Endothelial cell of umbilical vein (primary cell): ENCODE measurements at regions not wholly inside any gene's neighbourhood (a gene's known extent, or its start where the extent isn't known, plus 50 kb on each side); places are given as distances from the start of the nearest gene placed in this dataset.

Experiments used
- BruUV-seq: library from RNA; stranded (reverse); fragments of 400-500 nt; replicated peaks from 2 replicates; lab custom pipeline; 2021; lab: Mats Ljungman, UMichigan
- CTCF ChIA-PET: fragments of 300-600, 350-600 bp; sonication (Branson Sonifier 250); formaldehyde crosslinking; loops from one replicate; lab custom pipeline; 2021; ENCODE audit warnings: antibody characterized with exemption, inconsistent platforms; lab: Charles Lee
- POLR2A ChIA-PET: fragments of 300-600, 350-600 bp; sonication (Branson Sonifier 250); formaldehyde crosslinking; loops from one replicate; lab custom pipeline; 2021; ENCODE audit warnings: antibody characterized with exemption, inconsistent platforms; lab: Charles Lee
- DNase-seq: peaks from one replicate; pipeline ENCODE4 v3.0.0-alpha.2; 2011; ENCODE audit warnings: low read depth, low spot score
- FAIRE-seq: peaks from 2 replicates; lab custom pipeline; 2011; peaks lifted over from hg19 to GRCh38; lab: Jason Lieb, UNC
- H2AFZ ChIP-seq: 2 replicates; pipeline ENCODE4 v1.6.0; 2012; ENCODE audit warnings: low read depth, low read length, control low read depth, inconsistent platforms
- H3K27ac ChIP-seq: 2 replicates; pipeline ENCODE4 v1.5.1; 2011; ENCODE audit warnings: low read depth, mild to moderate bottlenecking, control low read depth, low read length, moderate library complexity; ENCODE audit not compliant: insufficient read depth
- H3K27me3 ChIP-seq, 2 experiments: 2 replicates each; pipeline versions ENCODE4 v1.6.0 to v1.6.1; 2011; ENCODE audit warnings: low read length in 2 of 2, mixed read lengths in 1 of 2; ENCODE audit not compliant: control insufficient read depth in 2 of 2, insufficient read depth in 2 of 2
- H3K36me3 ChIP-seq, 2 experiments: 2 replicates in 1 of 2; 3 replicates in 1 of 2; pipeline ENCODE4 v1.5.1; 2011; ENCODE audit warnings: low read length in 2 of 2, mild to moderate bottlenecking in 1 of 2, moderate library complexity in 1 of 2; ENCODE audit not compliant: control insufficient read depth in 2 of 2, insufficient read depth in 2 of 2; ENCODE audit errors: extremely low read depth in 1 of 2
- H3K4me1 ChIP-seq: 3 replicates; pipeline ENCODE4 v1.5.1; 2011; ENCODE audit warnings: mild to moderate bottlenecking, low read length; ENCODE audit not compliant: control insufficient read depth, insufficient read depth; ENCODE audit errors: extremely low read depth
- H3K4me2 ChIP-seq: 2 replicates; pipeline ENCODE4 v1.6.1; 2011; ENCODE audit warnings: low read length, control low read depth, mixed read lengths; ENCODE audit not compliant: insufficient read depth
- H3K4me3 ChIP-seq, 3 experiments: fragments of 200-600 bp in 1 of 3; sonication (generic), shearing (Covaris generic) in 1 of 3; replicated peaks in 1 of 3; 2 replicates each; pipeline ENCODE4 v1.5.1; 2011 to 2016; ENCODE audit warnings: control low read depth in 3 of 3, low read length in 3 of 3, mild to moderate bottlenecking in 2 of 3, inconsistent platforms in 1 of 3, low read depth in 1 of 3, moderate library complexity in 1 of 3; ENCODE audit not compliant: insufficient read depth in 1 of 3
- H3K79me2 ChIP-seq: 2 replicates; pipeline ENCODE4 v1.6.0; 2012; ENCODE audit warnings: low read length, inconsistent platforms; ENCODE audit not compliant: control insufficient read depth, insufficient read depth
- H3K9ac ChIP-seq: replicated peaks from 2 replicates; pipeline ENCODE3; 2011; ENCODE audit warnings: low read length, control low read depth; ENCODE audit not compliant: insufficient read depth; ENCODE audit errors: extremely low read depth
- H3K9me1 ChIP-seq: replicated peaks from 3 replicates; pipeline ENCODE4 v1.6.0; 2011; ENCODE audit warnings: mild to moderate bottlenecking, low read length; ENCODE audit not compliant: control insufficient read depth, insufficient read depth; ENCODE audit errors: extremely low read depth
- H3K9me3 ChIP-seq: replicated peaks from 2 replicates; pipeline ENCODE4 v1.5.1; 2012; ENCODE audit warnings: low read length, inconsistent platforms; ENCODE audit not compliant: control insufficient read depth, insufficient read depth
- H4K20me1 ChIP-seq: replicated peaks from 2 replicates; pipeline ENCODE3; 2011; ENCODE audit warnings: mild to moderate bottlenecking, low read length; ENCODE audit not compliant: control insufficient read depth, insufficient read depth; ENCODE audit errors: extremely low read depth
- CTCF ChIP-seq, 2 donors: IDR thresholded peaks; 1 replicate in 1 of 2; 2 replicates in 1 of 2; pipeline ENCODE4 v1.5.1; 2011; ENCODE audit warnings: low read length in 2 of 2, mild to moderate bottlenecking in 2 of 2, moderate library complexity in 2 of 2, control low read depth in 1 of 2, inconsistent platforms in 1 of 2, low read depth in 1 of 2; ENCODE audit not compliant: insufficient read depth in 1 of 2; ENCODE audit errors: extremely low read depth in 1 of 2
- EZH2 ChIP-seq: IDR thresholded peaks from 2 replicates; pipeline ENCODE4 v1.6.1; 2012; ENCODE audit warnings: borderline replicate concordance, low read depth, mild to moderate bottlenecking, moderate library complexity, low read length, inconsistent platforms; ENCODE audit not compliant: severe bottlenecking
- GATA2 ChIP-seq: IDR thresholded peaks from 2 replicates; pipeline ENCODE4 v1.7.0; 2011; ENCODE audit warnings: low read depth, mild to moderate bottlenecking, moderate library complexity, mixed read lengths, low read length; ENCODE audit not compliant: insufficient read length, insufficient read depth
- JUN ChIP-seq: IDR thresholded peaks from 2 replicates; pipeline ENCODE4 v1.6.1; 2011; ENCODE audit warnings: borderline replicate concordance, low read depth; ENCODE audit not compliant: insufficient read length, insufficient read depth
- MAX ChIP-seq: IDR thresholded peaks from 2 replicates; pipeline ENCODE4 v1.6.1; 2011; ENCODE audit not compliant: insufficient read depth, insufficient read length
- MYC ChIP-seq: IDR thresholded peaks from one replicate; pipeline ENCODE4 v1.6.1; 2011; ENCODE audit warnings: mild to moderate bottlenecking, low read depth, low read length
- POLR2A ChIP-seq: IDR thresholded peaks from 2 replicates; pipeline ENCODE4 v1.6.1; 2012; ENCODE audit warnings: low read depth, mild to moderate bottlenecking, control low read depth, low read length
- dilution Hi-C: fragments of 300-500 bp; cut with MboI; formaldehyde crosslinking; loops from one replicate; pipeline ENCODE4 v1.15.0; 2019; ENCODE audit warnings: low sequenced_read_pairs; ENCODE audit not compliant: extremely low pct_ligation_motif_present
- intact Hi-C: fragments of 100-400 bp; cut with micrococcal nuclease; formaldehyde crosslinking; loops from one replicate; pipeline ENCODE4 v1.10.0; 2022

- TF ChIP-seq EZH2 (no peak), JUN (no peak), POLR2A (no peak), GATA2 (no peak), CTCF (IDR thresholded peaks at IDR 0.05; ENCODE audit: extremely low read depth in 1 of 2, insufficient read depth in 1 of 2, low read depth in 1 of 2, low read length in 2 of 2) (no peak), MAX (no peak), MYC (no peak)
- ChIA-PET CTCF (no interaction called here), POLR2A (no interaction called here)
- Histone ChIP-seq H3K9me3 (peaks cover 3% of the 10 kb centered on the region), H3K9me1 (no peaks in the 10 kb centered on the region), H2AFZ (no peak overlapping the region), H3K4me3 (no peak overlapping the region), H3K4me2 (no peak overlapping the region), H3K4me1 (no peaks in the 10 kb centered on the region), H3K79me2 (no peaks in the 10 kb centered on the region), H4K20me1 (no peaks in the 10 kb centered on the region), H3K27me3 (no peaks in the 10 kb centered on the region), H3K27ac (no peak overlapping the region), H3K9ac (no peak overlapping the region), H3K36me3 (no peaks in the 10 kb centered on the region)
- intact Hi-C loops = no loop called here
- no peak for FAIRE-seq
- dilution Hi-C loops = no loop called here
- BruUV-seq = no TSS peak
- no peak for DNase-seq
Measured at GRCh38 chr7:4406288-4407058, 275.6 kb upstream of the FOXK1 start.
